ENCODE measurements at regions not wholly inside any gene's neighbourhood (a gene's known extent, or its start where the extent isn't known, plus 50 kb on each side); places are given as distances from the start of the nearest gene placed in this dataset.

- H3K9ac ChIP-seq (ENCODE audit: low read length) = no peak overlapping the region
- no peaks in the 10 kb centered on the region for H3K27me3 ChIP-seq (ENCODE audit: low read length)
- no peaks in the 10 kb centered on the region for H3K9me2 ChIP-seq (replicated peaks; ENCODE audit: insufficient read depth, low read length)
- no peaks in the 10 kb centered on the region for H4K20me1 ChIP-seq (ENCODE audit: insufficient read depth, low read depth, low read length)
- no peak overlapping the region for H3K4me2 ChIP-seq (ENCODE audit: low read depth, low read length, poor library complexity, severe bottlenecking)
- H3K4me3 ChIP-seq (ENCODE audit: low read length) = no peak overlapping the region
- H3K9me3 ChIP-seq (ENCODE audit: low read length) = no peaks in the 10 kb centered on the region
- DNase-seq = no peak
- no peaks in the 10 kb centered on the region for H3K4me1 ChIP-seq (ENCODE audit: low read length)
- H3K79me2 ChIP-seq (ENCODE audit: low read length) = no peaks in the 10 kb centered on the region
- H3K27ac ChIP-seq (ENCODE audit: low read length) = no peak overlapping the region
- H3K36me3 ChIP-seq (ENCODE audit: insufficient read depth, low read length) = no peaks in the 10 kb centered on the region
- H2AFZ ChIP-seq (ENCODE audit: low read length) = no peak overlapping the region
Measured at GRCh38 chr1:244191581-244191980, 140.5 kb downstream of the ZBTB18 start.

GRCh38 chr1:244192325-244192724 lies 141.2 kb downstream of the ZBTB18 start:
- H3K27me3 ChIP-seq (ENCODE audit: low read length) = no peaks in the 10 kb centered on the region
- no peak overlapping the region for H3K27ac ChIP-seq (ENCODE audit: low read length)
- no peak overlapping the region for H3K9ac ChIP-seq (ENCODE audit: low read length)
- no peak overlapping the region for H3K4me2 ChIP-seq (ENCODE audit: low read depth, low read length, poor library complexity, severe bottlenecking)
- no peaks in the 10 kb centered on the region for H3K4me1 ChIP-seq (ENCODE audit: low read length)
- H3K4me3 ChIP-seq (ENCODE audit: low read length) = no peak overlapping the region
- no peaks in the 10 kb centered on the region for H3K36me3 ChIP-seq (ENCODE audit: insufficient read depth, low read length)
- H4K20me1 ChIP-seq (ENCODE audit: insufficient read depth, low read depth, low read length) = no peaks in the 10 kb centered on the region
- no peaks in the 10 kb centered on the region for H3K9me2 ChIP-seq (replicated peaks; ENCODE audit: insufficient read depth, low read length)
- H3K79me2 ChIP-seq (ENCODE audit: low read length) = no peaks in the 10 kb centered on the region
- H3K9me3 ChIP-seq (ENCODE audit: low read length) = no peaks in the 10 kb centered on the region
- H2AFZ ChIP-seq (ENCODE audit: low read length) = no peak overlapping the region
- DNase-seq = no peak

GRCh38 chr1:244196571-244197285 lies 145.6 kb downstream of the ZBTB18 start:
- no peaks in the 10 kb centered on the region for H3K27me3 ChIP-seq (ENCODE audit: low read length)
- no peaks in the 10 kb centered on the region for H3K9me2 ChIP-seq (replicated peaks; ENCODE audit: insufficient read depth, low read length)
- no peaks in the 10 kb centered on the region for H3K9me3 ChIP-seq (ENCODE audit: low read length)
- H3K4me2 ChIP-seq (ENCODE audit: low read depth, low read length, poor library complexity, severe bottlenecking) = no peak overlapping the region
- H2AFZ ChIP-seq (ENCODE audit: low read length) = no peak overlapping the region
- H3K36me3 ChIP-seq (ENCODE audit: insufficient read depth, low read length) = no peaks in the 10 kb centered on the region
- H3K27ac ChIP-seq (ENCODE audit: low read length) = no peak overlapping the region
- no peaks in the 10 kb centered on the region for H4K20me1 ChIP-seq (ENCODE audit: insufficient read depth, low read depth, low read length)
- no peak overlapping the region for H3K9ac ChIP-seq (ENCODE audit: low read length)
- no peak for DNase-seq
- no peaks in the 10 kb centered on the region for H3K79me2 ChIP-seq (ENCODE audit: low read length)
- H3K4me1 ChIP-seq (ENCODE audit: low read length) = no peaks in the 10 kb centered on the region
- H3K4me3 ChIP-seq (ENCODE audit: low read length) = no peak overlapping the region

- Histone ChIP-seq H3K79me2 (ENCODE audit: low read length) (no peaks in the 10 kb centered on the region), H3K27me3 (ENCODE audit: low read length) (no peaks in the 10 kb centered on the region), H3K4me1 (ENCODE audit: low read length) (no peaks in the 10 kb centered on the region), H3K4me3 (ENCODE audit: low read length) (no peak overlapping the region), H4K20me1 (ENCODE audit: insufficient read depth, low read depth, low read length) (no peaks in the 10 kb centered on the region), H3K9me2 (replicated peaks; ENCODE audit: insufficient read depth, low read length) (no peaks in the 10 kb centered on the region), H3K4me2 (ENCODE audit: low read depth, low read length, poor library complexity, severe bottlenecking) (no peak overlapping the region), H2AFZ (ENCODE audit: low read length) (no peak overlapping the region), H3K36me3 (ENCODE audit: insufficient read depth, low read length) (no peaks in the 10 kb centered on the region), H3K9me3 (ENCODE audit: low read length) (no peaks in the 10 kb centered on the region), H3K9ac (ENCODE audit: low read length) (no peak overlapping the region), H3K27ac (ENCODE audit: low read length) (no peak overlapping the region)
- DNase-seq = no peak
Measured at GRCh38 chr1:244197851-244198375, 146.8 kb downstream of the ZBTB18 start.

GRCh38 chr1:244199902-244200301 lies 148.8 kb downstream of the ZBTB18 start:
- DNase-seq = no peak
- no peak overlapping the region for H3K4me3 ChIP-seq (ENCODE audit: low read length)

GRCh38 chr1:244200596-244200995 lies 149.5 kb downstream of the ZBTB18 start:
- Histone ChIP-seq H4K20me1 (ENCODE audit: insufficient read depth, low read depth, low read length) (no peaks in the 10 kb centered on the region), H3K4me3 (ENCODE audit: low read length) (no peak overlapping the region), H3K9me2 (replicated peaks; ENCODE audit: insufficient read depth, low read length) (no peaks in the 10 kb centered on the region), H2AFZ (ENCODE audit: low read length) (no peak overlapping the region), H3K36me3 (ENCODE audit: insufficient read depth, low read length) (no peaks in the 10 kb centered on the region), H3K9me3 (ENCODE audit: low read length) (no peaks in the 10 kb centered on the region), H3K9ac (ENCODE audit: low read length) (no peak overlapping the region), H3K27me3 (ENCODE audit: low read length) (no peaks in the 10 kb centered on the region), H3K4me2 (ENCODE audit: low read depth, low read length, poor library complexity, severe bottlenecking) (no peak overlapping the region), H3K27ac (ENCODE audit: low read length) (no peak overlapping the region), H3K79me2 (ENCODE audit: low read length) (no peaks in the 10 kb centered on the region), H3K4me1 (ENCODE audit: low read length) (no peaks in the 10 kb centered on the region)
- DNase-seq = no peak

More at GRCh38 chr1:244199902-244200301, 148.8 kb downstream of the ZBTB18 start:
- no peak overlapping the region for H2AFZ ChIP-seq (ENCODE audit: low read length)
- H3K9me2 ChIP-seq (replicated peaks; ENCODE audit: insufficient read depth, low read length) = no peaks in the 10 kb centered on the region
- H3K9me3 ChIP-seq (ENCODE audit: low read length) = no peaks in the 10 kb centered on the region
- no peaks in the 10 kb centered on the region for H3K27me3 ChIP-seq (ENCODE audit: low read length)
- no peak overlapping the region for H3K4me2 ChIP-seq (ENCODE audit: low read depth, low read length, poor library complexity, severe bottlenecking)
- H3K36me3 ChIP-seq (ENCODE audit: insufficient read depth, low read length) = no peaks in the 10 kb centered on the region
- H3K9ac ChIP-seq (ENCODE audit: low read length) = no peak overlapping the region
- no peaks in the 10 kb centered on the region for H3K79me2 ChIP-seq (ENCODE audit: low read length)
- no peaks in the 10 kb centered on the region for H4K20me1 ChIP-seq (ENCODE audit: insufficient read depth, low read depth, low read length)
- no peaks in the 10 kb centered on the region for H3K4me1 ChIP-seq (ENCODE audit: low read length)
- H3K27ac ChIP-seq (ENCODE audit: low read length) = no peak overlapping the region

- Histone ChIP-seq H3K4me1 (ENCODE audit: low read length) (no peaks in the 10 kb centered on the region), H4K20me1 (ENCODE audit: insufficient read depth, low read depth, low read length) (no peaks in the 10 kb centered on the region), H3K4me2 (ENCODE audit: low read depth, low read length, poor library complexity, severe bottlenecking) (no peak overlapping the region), H3K27ac (ENCODE audit: low read length) (no peak overlapping the region), H3K36me3 (ENCODE audit: insufficient read depth, low read length) (no peaks in the 10 kb centered on the region), H3K27me3 (ENCODE audit: low read length) (no peaks in the 10 kb centered on the region), H3K9ac (ENCODE audit: low read length) (no peak overlapping the region), H3K79me2 (ENCODE audit: low read length) (no peaks in the 10 kb centered on the region), H3K9me3 (ENCODE audit: low read length) (no peaks in the 10 kb centered on the region), H3K9me2 (replicated peaks; ENCODE audit: insufficient read depth, low read length) (no peaks in the 10 kb centered on the region), H2AFZ (ENCODE audit: low read length) (no peak overlapping the region), H3K4me3 (ENCODE audit: low read length) (no peak overlapping the region)
- no peak for DNase-seq
Measured at GRCh38 chr1:244201750-244202149, 150.7 kb downstream of the ZBTB18 start.

GRCh38 chr1:244204004-244204403 lies 152.9 kb downstream of the ZBTB18 start:
- no peak for DNase-seq
- H3K27me3 ChIP-seq (ENCODE audit: low read length) = no peaks in the 10 kb centered on the region

More at GRCh38 chr1:244204004-244204403, 152.9 kb downstream of the ZBTB18 start:
- Histone ChIP-seq H3K4me2 (ENCODE audit: low read depth, low read length, poor library complexity, severe bottlenecking) (no peak overlapping the region), H3K36me3 (ENCODE audit: insufficient read depth, low read length) (no peaks in the 10 kb centered on the region), H3K27ac (ENCODE audit: low read length) (no peak overlapping the region), H3K79me2 (ENCODE audit: low read length) (no peaks in the 10 kb centered on the region), H4K20me1 (ENCODE audit: insufficient read depth, low read depth, low read length) (no peaks in the 10 kb centered on the region), H3K9me2 (replicated peaks; ENCODE audit: insufficient read depth, low read length) (no peaks in the 10 kb centered on the region), H2AFZ (ENCODE audit: low read length) (no peak overlapping the region), H3K9me3 (ENCODE audit: low read length) (no peaks in the 10 kb centered on the region), H3K4me3 (ENCODE audit: low read length) (no peak overlapping the region), H3K9ac (ENCODE audit: low read length) (no peak overlapping the region), H3K4me1 (ENCODE audit: low read length) (no peaks in the 10 kb centered on the region)
